K562 (cell line): ENCODE measurements at regions not wholly inside any gene's neighbourhood (a gene's known extent, or its start where the extent isn't known, plus 50 kb on each side); places are given as distances from the start of the nearest gene placed in this dataset.

Source experiments
- CHCHD3 ChIP-seq: fragments of 250-450 bp; sonication (Bioruptor Pico); IDR thresholded peaks from 2 replicates; pipeline ENCODE4 v2.1.2; 2022; ENCODE audit warnings: mild to moderate bottlenecking
- E2F1 ChIP-seq: sonication (generic); formaldehyde crosslinking; IDR thresholded peaks from 2 replicates; pipeline ENCODE4 v1.8.1; 2023; ENCODE audit warnings: mild to moderate bottlenecking, missing genetic modification reagents, moderate library complexity
- E2F4 ChIP-seq: sonication (generic); formaldehyde crosslinking; IDR thresholded peaks from 2 replicates; pipeline ENCODE4 v1.8.0; 2022; ENCODE audit warnings: mild to moderate bottlenecking, low read depth, missing genetic modification reagents
- ETV1 ChIP-seq: fragments of 450-650 bp; conservative IDR thresholded peaks from 2 replicates; pipeline ENCODE4 v1.6.1; 2016; ENCODE audit warnings: missing genetic modification characterization, control low read depth, low read depth, missing compliant biosample characterization
- FOXK2 ChIP-seq, 2 experiments: fragments of 450-650 bp; IDR thresholded peaks in 1 of 2; conservative IDR thresholded peaks in 1 of 2; 2 replicates each; pipeline ENCODE4 v1.6.1; 2016; ENCODE audit warnings: low read depth in 2 of 2, mild to moderate bottlenecking in 1 of 2
- FOXP4 ChIP-seq: sonication (generic); formaldehyde crosslinking; IDR thresholded peaks from 2 replicates; pipeline ENCODE4 v1.8.0; 2022; ENCODE audit warnings: mild to moderate bottlenecking, missing genetic modification reagents, borderline replicate concordance
- GABPB1 ChIP-seq: sonication (generic); formaldehyde crosslinking; IDR thresholded peaks from 2 replicates; pipeline ENCODE4 v1.8.0; 2022; ENCODE audit warnings: mild to moderate bottlenecking, missing genetic modification reagents
- HOMEZ ChIP-seq: fragments of 250-450 bp; sonication (Bioruptor Pico); IDR thresholded peaks from 2 replicates; pipeline ENCODE4 v1.4.0; 2020; ENCODE audit warnings: mild to moderate bottlenecking, moderate library complexity
- KLF6 ChIP-seq: fragments of 250-450 bp; sonication (Bioruptor Pico); IDR thresholded peaks from 2 replicates; pipeline ENCODE4 v1.4.0; 2020; ENCODE audit warnings: mild to moderate bottlenecking, moderate library complexity, borderline replicate concordance
- NEUROD1 ChIP-seq: fragments of 150-350 bp; IDR thresholded peaks from 2 replicates; pipeline ENCODE4 v1.6.1; 2014; ENCODE audit warnings: borderline replicate concordance, low read length, low read depth; ENCODE audit not compliant: partially characterized antibody
- RERE ChIP-seq: sonication (generic); formaldehyde crosslinking; IDR thresholded peaks from 2 replicates; pipeline ENCODE4 v1.8.0; 2023; ENCODE audit warnings: missing genetic modification reagents, mild to moderate bottlenecking, borderline replicate concordance
- SFPQ ChIP-seq: fragments of 200-400 bp; formaldehyde crosslinking; IDR thresholded peaks from 2 replicates; pipeline ENCODE4 v1.6.1; 2017; ENCODE audit warnings: mild to moderate bottlenecking, low read depth, low read length, moderate library complexity
- SMARCA5 ChIP-seq: fragments of 450-650 bp; IDR thresholded peaks from 2 replicates; pipeline ENCODE4 v1.6.1; 2016
- ZNF347 ChIP-seq: fragments of 450-650 bp; formaldehyde crosslinking; IDR thresholded peaks from 2 replicates; pipeline ENCODE4 v1.4.0; 2020; ENCODE audit warnings: low read depth, mild to moderate bottlenecking, moderate library complexity

- TF ChIP-seq SFPQ (no peak), GABPB1 (CRISPR knock-in tag) (no peak), ZNF347 (no peak), RERE (CRISPR knock-in tag) (no peak), FOXP4 (no peak), E2F1 (CRISPR knock-in tag) (no peak), HOMEZ (peak; percentile 90), ETV1 (tag) (no peak), KLF6 (CRISPR knock-in tag) (peak; percentile 94), NEUROD1 (no peak), FOXK2 (conservative IDR thresholded peaks at IDR 0.05 in 1 of 2, IDR thresholded peaks at IDR 0.05 in 1 of 2; ENCODE audit: low read depth in 2 of 2) (peak; percentile 93 to 96), E2F4 (no peak), SMARCA5 (no peak), CHCHD3 (CRISPR knock-in tag) (no peak)
Observed at GRCh38 chr6:51107769-51108203, 289.1 kb downstream of the TFAP2B start (continued).
